Mesenchymal stem cell (in vitro differentiated cells and primary cell): ENCODE measurements at regions not wholly inside any gene's neighbourhood (a gene's known extent, or its start where the extent isn't known, plus 50 kb on each side); places are given as distances from the start of the nearest gene placed in this dataset.

Experiments
- DNase-seq: peaks from one replicate; pipeline ENCODE4 v3.0.0-alpha.2; 2013
- H2AFZ ChIP-seq: one replicate; pipeline ENCODE4 v1.6.1; 2013; ENCODE audit warnings: low read depth, mild to moderate bottlenecking, control low read depth, inconsistent platforms, low read length, moderate library complexity
- H2AK5ac ChIP-seq: 2 replicates; pipeline ENCODE4 v1.6.1; 2013; ENCODE audit warnings: low read length, moderate library complexity, mild to moderate bottlenecking, inconsistent platforms; ENCODE audit not compliant: severe bottlenecking
- H2BK120ac ChIP-seq: one replicate; pipeline ENCODE4 v1.6.1; 2013; ENCODE audit warnings: low read depth, mild to moderate bottlenecking, inconsistent platforms, low read length, moderate library complexity
- H2BK12ac ChIP-seq, 2 experiments: one replicate each; pipeline ENCODE4 v1.6.1; 2013; ENCODE audit warnings: inconsistent platforms in 2 of 2, low read length in 2 of 2, mild to moderate bottlenecking in 2 of 2, moderate library complexity in 2 of 2, control low read depth in 1 of 2
- H2BK15ac ChIP-seq: one replicate; pipeline ENCODE4 v1.6.1; 2013; ENCODE audit warnings: mild to moderate bottlenecking, low read depth, inconsistent platforms; ENCODE audit not compliant: poor library complexity, severe bottlenecking
- H2BK5ac ChIP-seq: 2 replicates; pipeline ENCODE4 v1.6.1; 2013; ENCODE audit warnings: low read depth, mild to moderate bottlenecking, low read length, control low read depth, inconsistent platforms; ENCODE audit not compliant: poor library complexity, severe bottlenecking
- H3K14ac ChIP-seq, 2 experiments: one replicate each; pipeline ENCODE4 v1.6.1; 2013; ENCODE audit warnings: inconsistent platforms in 2 of 2, low read length in 2 of 2, control low read depth in 1 of 2, mild to moderate bottlenecking in 1 of 2, moderate library complexity in 1 of 2
- H3K18ac ChIP-seq, 2 experiments: one replicate each; pipeline ENCODE4 v1.6.1; 2013; ENCODE audit warnings: inconsistent platforms in 2 of 2, low read length in 2 of 2, control low read depth in 1 of 2, low read depth in 1 of 2, mild to moderate bottlenecking in 1 of 2
- H3K23ac ChIP-seq, 2 experiments: one replicate each; pipeline ENCODE4 v1.6.1; 2013; ENCODE audit warnings: inconsistent platforms in 2 of 2, low read length in 2 of 2, mild to moderate bottlenecking in 2 of 2, moderate library complexity in 2 of 2, control low read depth in 1 of 2
- H3K27ac ChIP-seq: 2 replicates; pipeline ENCODE4 v1.5.1; 2013; ENCODE audit warnings: mild to moderate bottlenecking, moderate library complexity, low read length, control low read depth, inconsistent platforms; ENCODE audit not compliant: poor library complexity, severe bottlenecking
- H3K27me3 ChIP-seq, 2 experiments: 2 replicates each; pipeline versions ENCODE4 v1.6.1 to v1.7.0; 2013; ENCODE audit warnings: low read length in 2 of 2, mild to moderate bottlenecking in 2 of 2, moderate library complexity in 2 of 2, control low read depth in 1 of 2, inconsistent platforms in 1 of 2; ENCODE audit not compliant: control insufficient read depth in 1 of 2, insufficient read depth in 1 of 2
- H3K36me3 ChIP-seq, 2 experiments: 2 replicates each; pipeline versions ENCODE4 v1.6.1 to v1.7.0; 2013; ENCODE audit warnings: low read length in 2 of 2, control low read depth in 1 of 2, inconsistent platforms in 1 of 2, low read depth in 1 of 2, mild to moderate bottlenecking in 1 of 2; ENCODE audit not compliant: insufficient read depth in 2 of 2, control insufficient read depth in 1 of 2
- H3K4ac ChIP-seq, 2 experiments: one replicate each; pipeline ENCODE4 v1.6.1; 2013; ENCODE audit warnings: inconsistent platforms in 2 of 2, low read length in 2 of 2, mild to moderate bottlenecking in 2 of 2, moderate library complexity in 2 of 2, control low read depth in 1 of 2, low read depth in 1 of 2
- H3K4me1 ChIP-seq: 2 replicates; pipeline ENCODE4 v1.6.1; 2013; ENCODE audit warnings: low read depth, low read length, control low read depth; ENCODE audit not compliant: control insufficient read depth, insufficient read depth
- H3K4me2 ChIP-seq: 2 replicates; pipeline ENCODE4 v1.6.1; 2013; ENCODE audit warnings: low read length, mild to moderate bottlenecking, inconsistent platforms; ENCODE audit not compliant: poor library complexity, severe bottlenecking
- H3K4me3 ChIP-seq, 2 experiments: 2 replicates each; pipeline versions ENCODE4 v1.5.1 to v1.7.0; 2013; ENCODE audit warnings: low read length in 2 of 2, mild to moderate bottlenecking in 2 of 2, control low read depth in 1 of 2, low read depth in 1 of 2; ENCODE audit not compliant: insufficient read depth in 1 of 2
- H3K79me1 ChIP-seq: replicated peaks from 2 replicates; pipeline ENCODE4 v1.6.1; 2013; ENCODE audit warnings: mild to moderate bottlenecking, control low read depth, low read length, inconsistent platforms; ENCODE audit not compliant: poor library complexity, severe bottlenecking
- H3K9ac ChIP-seq: 2 replicates; pipeline ENCODE4 v1.7.0; 2013; ENCODE audit warnings: mild to moderate bottlenecking, low read length, moderate library complexity
- H3K9me3 ChIP-seq: 2 replicates; pipeline ENCODE4 v1.7.0; 2013; ENCODE audit warnings: mild to moderate bottlenecking, low read length; ENCODE audit not compliant: control insufficient read depth
- H4K8ac ChIP-seq: one replicate; pipeline ENCODE4 v1.6.1; 2013; ENCODE audit warnings: inconsistent platforms, mild to moderate bottlenecking, low read length, moderate library complexity
- H4K91ac ChIP-seq: one replicate; pipeline ENCODE4 v1.6.1; 2013; ENCODE audit warnings: mild to moderate bottlenecking, low read length, inconsistent platforms
- WGBS: methylation state at CpG from one replicate; pipeline ENCODE4 v1.1.7; 2013; ENCODE audit warnings: mixed read lengths; 5-methylcytosine and 5-hydroxymethylcytosine counted together

DNA sequence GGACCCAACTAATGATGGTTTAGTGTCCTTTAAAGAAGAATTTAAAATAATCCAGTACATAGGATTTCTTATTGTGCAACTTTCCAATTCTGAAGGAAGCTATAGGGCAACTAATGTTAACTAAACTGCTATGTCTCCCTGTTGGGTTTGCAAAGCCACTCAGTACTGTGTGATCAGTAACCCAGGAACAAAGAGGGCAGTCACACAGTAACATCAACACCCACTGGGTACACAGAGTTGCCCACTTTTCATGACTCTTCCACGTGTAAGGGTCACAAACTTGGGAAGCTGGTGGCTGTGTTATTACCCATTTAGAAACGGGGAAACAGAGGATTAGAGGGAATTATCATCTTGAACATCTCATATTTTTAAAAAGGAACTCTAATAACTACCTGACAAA lies 555.0 kb upstream of the DIPK2B start:
- WGBS: no CpG with 5 or more reads among the region's 2 CpGs

DNA sequence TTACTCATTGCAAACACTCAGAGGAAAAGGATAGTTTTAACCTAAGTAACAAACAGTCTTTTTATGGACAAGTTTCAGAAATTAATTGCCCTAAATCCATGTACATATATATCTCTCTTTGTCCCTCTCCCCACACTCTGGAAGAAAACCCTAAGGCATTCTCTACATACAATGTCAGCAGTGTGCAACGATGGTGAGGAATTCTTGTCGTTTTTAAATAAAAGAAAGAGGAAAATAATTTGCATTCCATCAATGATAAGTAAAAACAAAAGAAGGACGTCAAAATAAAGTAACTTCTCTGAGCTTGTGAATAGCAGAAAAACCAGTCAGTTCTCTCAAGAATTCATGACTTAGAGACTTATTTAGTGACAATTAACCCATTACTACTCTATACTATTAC lies 550.5 kb upstream of the DIPK2B start:
- Histone ChIP-seq H3K27me3 (no peaks in the 10 kb centered on the region), H3K79me1 (no peaks in the 10 kb centered on the region), H2AK5ac (no peak overlapping the region), H3K23ac (no peak overlapping the region), H2BK5ac (no peak overlapping the region), H2BK15ac (no peak overlapping the region), H3K4me1 (no peaks in the 10 kb centered on the region), H3K4ac (no peak overlapping the region), H4K8ac (no peak overlapping the region), H2BK120ac (no peak overlapping the region), H3K14ac (no peak overlapping the region), H3K4me2 (no peak overlapping the region), H4K91ac (no peak overlapping the region), H3K18ac (no peak overlapping the region), H3K9me3 (no peaks in the 10 kb centered on the region), H3K4me3 (peak overlapping the region in 1 of 2 experiments; percentile 49), H3K9ac (peak overlapping the region; percentile 75), H2AFZ (no peak overlapping the region), H2BK12ac (no peak overlapping the region), H3K36me3 (peaks cover 0 to 94% of the 10 kb centered on the region in 2 experiments), H3K27ac (peak overlapping the region; percentile 54)
- 83% methylated on average over 1 of the region's 3 CpGs for WGBS
- DNase-seq: peak; percentile 0

More for the DNA sequence above, 555.0 kb upstream of the DIPK2B start:
- Histone ChIP-seq H4K91ac (no peak overlapping the region), H3K27ac (peak overlapping the region; percentile 76), H3K9ac (peak overlapping the region; percentile 99), H4K8ac (no peak overlapping the region), H3K79me1 (no peaks in the 10 kb centered on the region), H2BK5ac (no peak overlapping the region), H3K4me3 (peak overlapping the region in 1 of 2 experiments; percentile 36), H2BK12ac (no peak overlapping the region), H3K4me1 (peaks cover 2% of the 10 kb centered on the region), H2AK5ac (peak overlapping the region; percentile 65), H3K18ac (peak overlapping the region in 1 of 2 experiments; percentile 80), H3K27me3 (no peaks in the 10 kb centered on the region), H2BK15ac (no peak overlapping the region), H2AFZ (no peak overlapping the region), H3K23ac (no peak overlapping the region), H3K14ac (no peak overlapping the region), H3K36me3 (peaks cover 0 to 90% of the 10 kb centered on the region in 2 experiments), H2BK120ac (no peak overlapping the region), H3K4me2 (no peak overlapping the region), H3K9me3 (no peaks in the 10 kb centered on the region), H3K4ac (peak overlapping the region in 1 of 2 experiments; percentile 67)
- no peak for DNase-seq

DNA sequence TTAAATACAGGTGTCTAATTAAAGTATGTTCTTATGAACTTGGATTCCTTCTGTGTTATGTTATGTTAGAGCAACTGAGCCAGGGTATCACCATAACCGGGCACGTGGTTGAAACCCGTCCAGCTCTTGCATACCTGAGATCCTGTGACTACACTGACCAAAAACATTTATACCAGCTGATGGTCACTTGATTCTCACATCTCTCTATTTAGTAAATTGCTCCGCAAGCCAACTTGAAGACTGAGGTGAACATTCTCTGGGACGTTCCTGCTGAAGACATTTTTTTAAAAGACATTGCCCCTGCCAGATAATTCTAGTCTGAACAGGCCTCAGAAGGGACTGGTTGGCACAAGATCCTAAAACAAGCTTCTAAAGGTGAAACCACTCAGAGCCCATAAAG lies 550.0 kb upstream of the DIPK2B start:
- Histone ChIP-seq H2BK12ac (no peak overlapping the region), H2BK120ac (peak overlapping the region; percentile 49), H2AFZ (no peak overlapping the region), H3K36me3 (peaks cover 0 to 94% of the 10 kb centered on the region in 2 experiments), H3K14ac (no peak overlapping the region), H3K9ac (peak overlapping the region; percentile 75), H3K4me2 (no peak overlapping the region), H3K23ac (no peak overlapping the region), H3K27me3 (no peaks in the 10 kb centered on the region), H4K8ac (no peak overlapping the region), H3K9me3 (no peaks in the 10 kb centered on the region), H2AK5ac (no peak overlapping the region), H3K18ac (peak overlapping the region in 1 of 2 experiments; percentile 5), H3K27ac (peak overlapping the region; percentile 80), H3K4me1 (no peaks in the 10 kb centered on the region), H3K4ac (no peak overlapping the region), H3K79me1 (no peaks in the 10 kb centered on the region), H4K91ac (no peak overlapping the region), H2BK15ac (no peak overlapping the region), H3K4me3 (no peak overlapping the region), H2BK5ac (no peak overlapping the region)
- WGBS: 82% methylated on average over 5 of the region's 5 CpGs
- peak; percentile 7 for DNase-seq

DNA sequence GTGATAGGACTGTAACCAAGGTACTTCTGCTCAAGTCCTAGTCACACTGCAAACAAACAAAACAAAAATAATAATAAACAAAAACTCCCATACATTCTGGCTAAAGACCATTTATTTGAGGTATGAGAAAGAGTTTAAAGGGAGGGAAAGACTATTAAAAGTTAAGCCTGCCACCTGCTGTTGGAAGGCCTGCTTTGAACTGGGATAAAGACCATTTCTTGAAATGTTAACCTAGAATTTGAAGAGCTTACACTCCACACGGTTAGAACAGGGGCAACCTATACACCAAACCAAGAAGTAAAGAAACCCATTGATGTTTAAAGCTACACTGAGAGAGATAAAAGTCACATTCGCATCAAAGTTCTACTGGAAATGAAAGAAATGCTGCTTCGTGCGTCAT lies 548.7 kb upstream of the DIPK2B start:
- 0% methylated on average over 1 of the region's 4 CpGs for WGBS
- Histone ChIP-seq H3K27ac (peak overlapping the region; percentile 66), H2AK5ac (no peak overlapping the region), H2BK15ac (no peak overlapping the region), H3K27me3 (no peaks in the 10 kb centered on the region), H3K23ac (no peak overlapping the region), H2BK120ac (no peak overlapping the region), H3K4me3 (peak overlapping the region in 1 of 2 experiments; percentile 33), H2BK12ac (no peak overlapping the region), H3K4me1 (no peaks in the 10 kb centered on the region), H2BK5ac (no peak overlapping the region), H3K4ac (no peak overlapping the region), H3K79me1 (no peaks in the 10 kb centered on the region), H3K9me3 (no peaks in the 10 kb centered on the region), H2AFZ (no peak overlapping the region), H4K8ac (no peak overlapping the region), H4K91ac (no peak overlapping the region), H3K14ac (no peak overlapping the region), H3K4me2 (no peak overlapping the region), H3K36me3 (peaks cover 0 to 100% of the 10 kb centered on the region in 2 experiments), H3K9ac (peak overlapping the region; percentile 75), H3K18ac (no peak overlapping the region)
- DNase-seq: peak; percentile 18
